ENCODE measurements at regions not wholly inside any gene's neighbourhood (a gene's known extent, or its start where the extent isn't known, plus 50 kb on each side); places are given as distances from the start of the nearest gene placed in this dataset.

GRCh38 chr18:28995319-28995718, 818.4 kb upstream of the CDH2 start:
- TF ChIP-seq CTCF (IDR thresholded peaks at IDR 0.05) (no peak), POLR2A (IDR thresholded peaks at IDR 0.05) (no peak)

All from uterus (tissue), 2 donors.